ENCODE measurements at regions not wholly inside any gene's neighbourhood (a gene's known extent, or its start where the extent isn't known, plus 50 kb on each side); places are given as distances from the start of the nearest gene placed in this dataset.

DNA sequence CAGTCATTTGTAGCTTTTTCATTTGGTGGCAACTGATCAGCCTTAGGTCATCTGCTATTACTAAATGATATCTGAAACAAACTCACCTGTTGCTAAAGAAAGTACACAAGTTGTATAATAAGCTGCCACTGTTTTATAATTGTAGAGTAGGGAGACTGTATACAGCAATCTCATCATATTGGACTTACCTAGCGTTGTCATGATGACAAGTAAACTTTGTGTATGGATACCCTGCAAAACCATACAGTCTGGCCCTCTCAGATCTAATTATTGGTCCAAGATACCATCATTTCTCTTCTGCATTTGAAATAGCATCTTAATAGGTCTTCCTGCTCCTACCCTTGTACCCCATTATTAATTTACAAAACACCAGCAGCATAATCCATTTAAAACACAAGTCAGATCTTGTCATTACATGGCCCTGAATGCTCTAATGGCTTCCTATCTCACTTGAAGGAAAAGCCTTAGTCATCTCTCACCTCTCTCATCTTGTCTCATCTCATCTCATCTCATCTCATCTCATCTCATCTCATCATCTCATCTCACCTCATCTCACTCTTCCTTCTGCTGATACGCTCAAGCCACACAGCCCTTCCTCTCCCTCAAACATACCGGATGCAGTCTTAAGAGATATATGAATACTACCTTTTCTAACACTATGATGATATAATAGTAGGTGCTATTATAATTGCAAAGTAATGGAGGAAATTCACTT is 540.6 kb downstream of the MDFIC start:
- Mint-ChIP-seq H3K4me1 (no peaks in the 10 kb centered on the region), H3K36me3 (no peaks in the 10 kb centered on the region), H3K27ac (no peak overlapping the region), H3K9me3 (no peaks in the 10 kb centered on the region), H3K27me3 (no peaks in the 10 kb centered on the region), H3K4me3 (no peak overlapping the region)

DNA sequence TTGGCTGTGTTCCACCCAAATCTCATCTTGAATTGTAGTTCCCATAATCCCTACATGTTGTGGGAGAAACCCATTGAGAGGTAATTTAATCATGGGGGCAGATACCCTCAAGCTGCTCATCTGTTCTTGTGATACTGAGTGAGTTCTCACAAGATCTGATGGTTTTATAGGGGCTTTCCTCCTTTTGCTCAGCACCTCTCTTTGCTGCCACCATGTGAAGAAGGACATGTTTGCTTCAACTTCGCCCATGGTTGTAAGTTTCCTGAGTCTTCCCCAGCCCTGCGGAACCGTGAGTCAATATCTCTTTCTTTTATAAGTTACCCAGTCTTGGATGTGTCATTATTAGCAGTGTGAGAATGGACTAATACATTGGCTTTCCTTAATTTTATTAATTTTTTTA is 527.8 kb downstream of the MDFIC start:
- no peaks in the 10 kb centered on the region for H3K36me3 Mint-ChIP-seq
- peaks cover 7% of the 10 kb centered on the region for H3K27me3 Mint-ChIP-seq
- no peaks in the 10 kb centered on the region for H3K4me1 Mint-ChIP-seq
- H3K4me3 Mint-ChIP-seq: no peak overlapping the region
- no peak overlapping the region for H3K27ac Mint-ChIP-seq
- no peaks in the 10 kb centered on the region for H3K9me3 Mint-ChIP-seq

- H3K36me3 Mint-ChIP-seq: no peaks in the 10 kb centered on the region
- H3K4me1 Mint-ChIP-seq: no peaks in the 10 kb centered on the region
- H3K9me3 Mint-ChIP-seq: no peaks in the 10 kb centered on the region
- peaks cover 6% of the 10 kb centered on the region for H3K27me3 Mint-ChIP-seq
- no peak overlapping the region for H3K27ac Mint-ChIP-seq
- H3K4me3 Mint-ChIP-seq: no peak overlapping the region
These were observed 525.6 kb downstream of the MDFIC start for GRCh38 chr7:115447495-115447894.

DNA sequence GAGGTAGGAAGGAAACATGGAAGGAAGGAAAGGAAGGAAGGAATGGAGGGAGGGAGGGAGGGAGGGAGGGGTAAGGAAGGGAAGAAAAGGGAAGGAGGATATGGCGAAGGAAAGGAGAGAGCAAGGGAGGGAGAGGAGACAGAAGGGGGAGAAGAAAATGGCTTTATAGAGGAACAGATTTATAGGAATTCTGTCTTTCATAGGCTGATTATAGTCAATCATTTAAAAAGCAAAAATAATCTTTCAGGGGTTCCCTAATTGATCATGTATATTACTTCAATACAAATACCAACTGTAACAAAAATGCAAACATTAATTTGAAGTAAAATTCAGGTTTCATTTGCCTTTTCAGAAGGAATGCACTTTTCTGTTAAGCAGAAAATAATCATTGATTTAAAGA is 519.1 kb downstream of the MDFIC start:
- H3K27me3 Mint-ChIP-seq: peaks cover 2% of the 10 kb centered on the region
- no peak overlapping the region for H3K4me3 Mint-ChIP-seq
- no peak overlapping the region for H3K27ac Mint-ChIP-seq
- H3K9me3 Mint-ChIP-seq: no peaks in the 10 kb centered on the region
- H3K4me1 Mint-ChIP-seq: no peaks in the 10 kb centered on the region
- H3K36me3 Mint-ChIP-seq: no peaks in the 10 kb centered on the region

DNA sequence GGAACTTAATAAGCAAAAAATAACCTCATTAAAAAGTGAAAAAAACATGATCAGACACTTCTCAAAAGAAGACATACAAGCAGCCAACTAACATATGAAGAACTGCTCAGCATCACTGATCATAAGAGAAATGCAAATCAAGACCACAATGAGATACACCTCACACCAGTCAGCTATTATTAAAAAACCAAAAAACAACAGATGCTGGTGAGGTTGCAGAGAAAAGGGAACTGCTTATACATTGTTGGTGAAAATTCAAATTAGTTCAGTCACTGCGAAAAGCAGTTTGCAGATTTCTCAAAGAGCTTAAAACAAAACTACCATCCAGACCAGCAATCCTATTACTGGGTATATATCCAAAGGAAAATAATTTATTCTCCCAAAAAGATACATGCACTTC is 513.3 kb downstream of the MDFIC start:
- Mint-ChIP-seq H3K27me3 (peaks cover 8% of the 10 kb centered on the region), H3K9me3 (no peaks in the 10 kb centered on the region), H3K36me3 (no peaks in the 10 kb centered on the region), H3K27ac (no peak overlapping the region), H3K4me1 (no peaks in the 10 kb centered on the region), H3K4me3 (no peak overlapping the region)

- peaks cover 6% of the 10 kb centered on the region for H3K27me3 Mint-ChIP-seq
- H3K4me1 Mint-ChIP-seq: no peaks in the 10 kb centered on the region
- H3K9me3 Mint-ChIP-seq: no peaks in the 10 kb centered on the region
- H3K36me3 Mint-ChIP-seq: no peaks in the 10 kb centered on the region
- H3K27ac Mint-ChIP-seq: no peak overlapping the region
- no peak overlapping the region for H3K4me3 Mint-ChIP-seq
These were observed 508.0 kb downstream of the MDFIC start for GRCh38 chr7:115429918-115430317.

- Mint-ChIP-seq H3K4me1 (no peaks in the 10 kb centered on the region), H3K36me3 (no peaks in the 10 kb centered on the region), H3K4me3 (no peak overlapping the region), H3K27ac (no peak overlapping the region), H3K9me3 (no peaks in the 10 kb centered on the region), H3K27me3 (peaks cover 5% of the 10 kb centered on the region)
These were observed 495.8 kb downstream of the MDFIC start for GRCh38 chr7:115417662-115418061.

DNA sequence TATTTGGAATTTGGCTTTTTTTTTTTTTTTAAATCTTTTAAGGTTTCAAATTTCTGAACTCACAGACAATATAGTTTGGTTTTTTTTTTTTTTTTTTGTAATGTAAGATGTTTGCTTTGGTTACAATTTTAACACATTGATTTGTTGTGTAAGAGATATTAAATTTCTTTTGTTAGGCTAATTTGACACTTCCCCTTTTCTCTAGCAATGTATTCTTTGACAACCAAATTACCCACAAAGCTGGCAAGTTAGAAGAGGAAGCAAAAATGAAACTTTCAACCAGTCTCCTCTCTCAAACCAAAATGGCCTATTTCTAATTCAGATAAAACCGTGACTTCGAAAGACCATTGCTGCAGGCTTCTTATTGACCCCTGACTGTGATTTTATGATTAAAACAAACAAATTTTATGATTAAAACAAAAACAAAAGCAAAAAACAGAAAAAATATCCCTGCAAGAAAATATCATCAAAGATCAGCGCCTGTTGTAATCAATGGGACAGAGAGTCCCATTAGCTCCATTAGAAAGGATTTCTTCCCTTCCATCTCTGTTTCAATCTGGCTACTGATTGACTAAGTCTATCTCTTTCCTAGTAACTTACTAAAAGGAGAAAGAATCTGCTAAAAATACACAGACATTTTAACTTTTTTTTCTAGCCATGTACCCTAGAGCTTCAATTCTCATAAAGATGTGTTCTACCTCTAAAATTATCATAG is 489.2 kb downstream of the MDFIC start:
- Mint-ChIP-seq H3K4me1 (peaks cover 8% of the 10 kb centered on the region), H3K4me3 (no peak overlapping the region), H3K27ac (no peak overlapping the region), H3K27me3 (peaks cover 6% of the 10 kb centered on the region), H3K9me3 (no peaks in the 10 kb centered on the region), H3K36me3 (no peaks in the 10 kb centered on the region)

- H3K4me3 Mint-ChIP-seq: no peak overlapping the region
- H3K27me3 Mint-ChIP-seq: peaks cover 6% of the 10 kb centered on the region
- no peaks in the 10 kb centered on the region for H3K9me3 Mint-ChIP-seq
- no peak overlapping the region for H3K27ac Mint-ChIP-seq
- peaks cover 8% of the 10 kb centered on the region for H3K4me1 Mint-ChIP-seq
- H3K36me3 Mint-ChIP-seq: no peaks in the 10 kb centered on the region
These were observed 488.5 kb downstream of the MDFIC start for GRCh38 chr7:115410434-115410820.

DNA sequence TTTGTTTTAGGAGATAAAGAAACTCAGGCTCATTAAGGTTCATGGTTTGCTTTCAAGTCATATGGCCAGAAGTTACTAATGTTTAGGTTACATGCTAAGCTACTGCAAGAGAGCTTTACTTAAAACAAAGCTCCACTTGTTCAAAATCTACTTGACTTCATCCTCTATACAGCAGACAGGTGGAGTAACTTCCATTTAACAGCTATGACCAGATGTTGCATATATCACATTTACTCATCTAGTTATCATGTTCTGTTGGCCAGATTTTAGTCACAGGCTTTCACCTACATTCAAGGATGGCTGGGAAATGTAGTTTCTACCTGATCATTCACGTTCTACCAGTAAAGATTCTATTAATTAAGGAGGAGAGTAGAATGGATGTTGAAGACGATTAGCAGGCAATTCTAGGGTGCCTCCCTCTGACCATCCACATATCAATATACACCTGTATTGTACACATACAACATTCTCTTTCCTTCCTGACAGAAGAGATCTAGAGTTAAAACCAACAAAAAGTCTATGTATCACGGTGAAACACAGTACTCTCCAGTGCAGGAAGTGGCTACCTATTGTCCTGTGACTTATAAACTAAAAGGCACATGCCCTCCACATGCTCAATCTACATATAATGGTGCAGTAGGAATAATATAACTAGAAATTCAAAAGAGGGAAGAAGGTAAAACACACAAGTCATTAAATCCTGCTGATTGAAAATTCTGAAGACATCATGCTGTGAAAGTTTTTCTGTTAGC is 488.0 kb downstream of the MDFIC start:
- Mint-ChIP-seq H3K27me3 (peaks cover 6% of the 10 kb centered on the region), H3K9me3 (no peaks in the 10 kb centered on the region), H3K27ac (no peak overlapping the region), H3K4me3 (no peak overlapping the region), H3K4me1 (peaks cover 8% of the 10 kb centered on the region), H3K36me3 (no peaks in the 10 kb centered on the region)

DNA sequence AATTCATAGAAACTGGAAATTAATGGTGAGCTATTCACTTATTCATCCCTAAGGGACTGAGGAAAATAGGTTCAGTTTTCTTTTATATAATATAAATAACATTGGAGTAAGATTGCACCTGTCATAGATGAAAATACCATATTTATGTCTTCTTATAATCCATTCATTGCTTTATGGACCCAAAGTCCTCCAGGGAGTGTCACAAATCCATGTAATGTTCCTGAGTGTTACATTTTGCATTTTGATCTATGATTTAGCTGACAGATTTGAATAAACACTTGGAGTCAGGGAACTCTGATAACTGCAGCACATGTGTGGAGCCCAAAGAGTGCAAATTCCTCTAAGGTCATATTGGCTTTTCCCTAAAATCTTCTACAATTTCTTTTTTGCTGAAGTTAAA is 484.3 kb downstream of the MDFIC start:
- no peaks in the 10 kb centered on the region for H3K36me3 Mint-ChIP-seq
- peaks cover 4% of the 10 kb centered on the region for H3K27me3 Mint-ChIP-seq
- peaks cover 8% of the 10 kb centered on the region for H3K4me1 Mint-ChIP-seq
- peaks cover 6% of the 10 kb centered on the region for H3K9me3 Mint-ChIP-seq
- H3K4me3 Mint-ChIP-seq: no peak overlapping the region
- no peak overlapping the region for H3K27ac Mint-ChIP-seq

- no peak overlapping the region for H3K4me3 Mint-ChIP-seq
- H3K36me3 Mint-ChIP-seq: no peaks in the 10 kb centered on the region
- no peak overlapping the region for H3K27ac Mint-ChIP-seq
- H3K27me3 Mint-ChIP-seq: peaks cover under 1% of the 10 kb centered on the region
- no peaks in the 10 kb centered on the region for H3K4me1 Mint-ChIP-seq
- H3K9me3 Mint-ChIP-seq: peaks cover 4% of the 10 kb centered on the region
These were observed 465.2 kb downstream of the MDFIC start for GRCh38 chr7:115387137-115387536.

DNA sequence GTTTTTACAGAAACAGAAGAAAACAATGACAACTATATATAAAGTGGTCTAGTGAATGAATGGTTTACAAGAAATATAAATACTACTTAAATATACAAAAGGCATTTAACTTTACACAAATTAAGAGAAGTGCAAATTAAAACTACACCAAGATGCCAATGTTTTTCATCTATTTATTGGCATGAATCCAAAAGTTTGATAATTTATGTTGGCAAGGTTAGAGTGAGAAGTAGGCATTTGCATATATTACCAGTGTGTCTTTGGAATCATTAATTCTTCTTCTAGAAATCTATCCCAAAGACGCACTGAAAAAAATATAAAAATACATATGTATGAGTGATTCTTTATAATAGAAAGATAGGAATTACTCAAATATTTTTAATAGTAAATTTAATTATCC is 457.4 kb downstream of the MDFIC start:
- no peak overlapping the region for H3K4me3 Mint-ChIP-seq

GRCh38 chr7:115368998-115369397 is 447.1 kb downstream of the MDFIC start:
- Mint-ChIP-seq H3K36me3 (no peaks in the 10 kb centered on the region), H3K9me3 (no peaks in the 10 kb centered on the region), H3K4me1 (no peaks in the 10 kb centered on the region), H3K27ac (no peak overlapping the region), H3K4me3 (no peak overlapping the region), H3K27me3 (peaks cover 2% of the 10 kb centered on the region)

More for the DNA sequence above, 457.4 kb downstream of the MDFIC start:
- Mint-ChIP-seq H3K27ac (no peak overlapping the region), H3K9me3 (no peaks in the 10 kb centered on the region), H3K4me1 (no peaks in the 10 kb centered on the region), H3K27me3 (peaks cover 3% of the 10 kb centered on the region), H3K36me3 (no peaks in the 10 kb centered on the region)

GRCh38 chr7:115363916-115364315 is 442.0 kb downstream of the MDFIC start:
- Mint-ChIP-seq H3K36me3 (no peaks in the 10 kb centered on the region), H3K27ac (no peak overlapping the region), H3K27me3 (no peaks in the 10 kb centered on the region), H3K4me3 (no peak overlapping the region), H3K9me3 (no peaks in the 10 kb centered on the region), H3K4me1 (no peaks in the 10 kb centered on the region)

GRCh38 chr7:115359955-115360354 is 438.1 kb downstream of the MDFIC start:
- Mint-ChIP-seq H3K4me1 (no peaks in the 10 kb centered on the region), H3K27me3 (no peaks in the 10 kb centered on the region), H3K36me3 (no peaks in the 10 kb centered on the region), H3K9me3 (no peaks in the 10 kb centered on the region), H3K27ac (no peak overlapping the region), H3K4me3 (no peak overlapping the region)

All from activated naive CD4-positive, alpha-beta T cell treated with anti-CD3 and anti-CD28 coated beads, Interleukin-2, amount 50 U/mL, for 24 hours (primary cell).